ENCODE measurements at regions not wholly inside any gene's neighbourhood (a gene's known extent, or its start where the extent isn't known, plus 50 kb on each side); places are given as distances from the start of the nearest gene placed in this dataset.

GRCh38 chr5:3124410-3124809 lies 372.9 kb upstream of the IRX2 start:
- TF ChIP-seq CTCF (IDR thresholded peaks at IDR 0.05), result no peak
- no peak for TF ChIP-seq EP300 (IDR thresholded peaks at IDR 0.05; ENCODE audit: low read depth)
- no peak for TF ChIP-seq POLR2A (IDR thresholded peaks at IDR 0.05)

Data from transverse colon (tissue), 3 donors.